Body of pancreas (tissue), 4 donors: ENCODE measurements at regions not wholly inside any gene's neighbourhood (a gene's known extent, or its start where the extent isn't known, plus 50 kb on each side); places are given as distances from the start of the nearest gene placed in this dataset.
"Not testable (repeated sequence)": the region's sequence is repeated elsewhere in the genome, so short reads cannot be mapped to it uniquely, and the experiment has no call there.

Experiments used
- ATAC-seq: fragments of 150-250 bp; one replicate; pipeline ENCODE4 v1.9.1; 2016
- DNase-seq, 4 donors: peaks; one replicate each; pipeline ENCODE4 v3.0.0-alpha.2; 2019
- H3K27ac ChIP-seq, 4 donors: fragments of 200-600 bp; sonication (generic); 1 replicate in 3 of 4; 2 replicates in 1 of 4; pipeline versions ENCODE4 v1.5.1 to v1.6.1; 2016 to 2019; ENCODE audit warnings: mild to moderate bottlenecking in 1 of 4, mixed read lengths in 1 of 4, moderate library complexity in 1 of 4
- H3K27me3 ChIP-seq, 2 donors: fragments of 200-600 bp; sonication (generic); one replicate each; pipeline ENCODE4 v1.6.0; 2016; ENCODE audit warnings: mild to moderate bottlenecking in 1 of 2
- H3K36me3 ChIP-seq, 2 donors: fragments of 200-600 bp; sonication (generic); replicated peaks in 1 of 2; 2 replicates each; pipeline ENCODE4 v1.5.1; 2016; ENCODE audit warnings: low read depth in 2 of 2; ENCODE audit not compliant: insufficient read depth in 1 of 2
- H3K4me1 ChIP-seq: fragments of 200-600 bp; sonication (generic); one replicate; pipeline ENCODE4 v1.6.0; 2016
- H3K4me3 ChIP-seq, 2 donors: fragments of 200-600 bp; sonication (generic); 1 replicate in 1 of 2; 2 replicates in 1 of 2; pipeline ENCODE4 v1.5.1; 2016 to 2019
- H3K9me3 ChIP-seq, 3 donors: fragments of 200-600 bp; sonication (generic); 1 replicate in 2 of 3; 2 replicates in 1 of 3; pipeline ENCODE4 v1.5.1; 2016
- POLR2A ChIP-seq, 3 donors: fragments of 450-650 bp; IDR thresholded peaks; one replicate each; pipeline ENCODE4 v1.6.1; 2016; ENCODE audit warnings: antibody characterized with exemption in 3 of 3, mild to moderate bottlenecking in 2 of 3
- WGBS, 2 donors: methylation state at CpG; one replicate each; pipeline ENCODE4 v1.1.5; 2017; 5-methylcytosine and 5-hydroxymethylcytosine counted together
- intact Hi-C: fragments of 100-400 bp; cut with DNase I; formaldehyde crosslinking; loops from one replicate; pipeline ENCODE4 v1.15.1; 2023
- TF ChIP-seq, protein P1 (sequence below), 7 experiments: fragments of 450-650 bp in 4 of 7; fragments of 200-600 bp in 3 of 7; sonication (generic) in 3 of 7; IDR thresholded peaks; one replicate each; pipeline ENCODE4 v1.5.1; 2016 to 2019; ENCODE audit warnings: antibody characterized with exemption in 7 of 7

GRCh38 chr6:2579804-2580570 is 170.7 kb downstream of the MYLK4 start:
- H3K27ac ChIP-seq: no peak overlapping the region
- H3K4me3 ChIP-seq: no peak overlapping the region
- no peak for TF ChIP-seq POLR2A (IDR thresholded peaks at IDR 0.05)
- TF ChIP-seq, protein P1, sequence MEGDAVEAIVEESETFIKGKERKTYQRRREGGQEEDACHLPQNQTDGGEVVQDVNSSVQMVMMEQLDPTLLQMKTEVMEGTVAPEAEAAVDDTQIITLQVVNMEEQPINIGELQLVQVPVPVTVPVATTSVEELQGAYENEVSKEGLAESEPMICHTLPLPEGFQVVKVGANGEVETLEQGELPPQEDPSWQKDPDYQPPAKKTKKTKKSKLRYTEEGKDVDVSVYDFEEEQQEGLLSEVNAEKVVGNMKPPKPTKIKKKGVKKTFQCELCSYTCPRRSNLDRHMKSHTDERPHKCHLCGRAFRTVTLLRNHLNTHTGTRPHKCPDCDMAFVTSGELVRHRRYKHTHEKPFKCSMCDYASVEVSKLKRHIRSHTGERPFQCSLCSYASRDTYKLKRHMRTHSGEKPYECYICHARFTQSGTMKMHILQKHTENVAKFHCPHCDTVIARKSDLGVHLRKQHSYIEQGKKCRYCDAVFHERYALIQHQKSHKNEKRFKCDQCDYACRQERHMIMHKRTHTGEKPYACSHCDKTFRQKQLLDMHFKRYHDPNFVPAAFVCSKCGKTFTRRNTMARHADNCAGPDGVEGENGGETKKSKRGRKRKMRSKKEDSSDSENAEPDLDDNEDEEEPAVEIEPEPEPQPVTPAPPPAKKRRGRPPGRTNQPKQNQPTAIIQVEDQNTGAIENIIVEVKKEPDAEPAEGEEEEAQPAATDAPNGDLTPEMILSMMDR (IDR thresholded peaks at IDR 0.05): no peak
- intact Hi-C loops: no loop called here
- DNase-seq (peak in 1 of 4 donors; percentile 5), ATAC-seq (no peak)
- no peaks in the 10 kb centered on the region for H3K9me3 ChIP-seq
- 84 to 85% methylated on average over 14 of the region's 14 CpGs for WGBS, 2 donors
- H3K4me1 ChIP-seq: no peaks in the 10 kb centered on the region
- no peaks in the 10 kb centered on the region for H3K36me3 ChIP-seq
- no peaks in the 10 kb centered on the region for H3K27me3 ChIP-seq

DNA sequence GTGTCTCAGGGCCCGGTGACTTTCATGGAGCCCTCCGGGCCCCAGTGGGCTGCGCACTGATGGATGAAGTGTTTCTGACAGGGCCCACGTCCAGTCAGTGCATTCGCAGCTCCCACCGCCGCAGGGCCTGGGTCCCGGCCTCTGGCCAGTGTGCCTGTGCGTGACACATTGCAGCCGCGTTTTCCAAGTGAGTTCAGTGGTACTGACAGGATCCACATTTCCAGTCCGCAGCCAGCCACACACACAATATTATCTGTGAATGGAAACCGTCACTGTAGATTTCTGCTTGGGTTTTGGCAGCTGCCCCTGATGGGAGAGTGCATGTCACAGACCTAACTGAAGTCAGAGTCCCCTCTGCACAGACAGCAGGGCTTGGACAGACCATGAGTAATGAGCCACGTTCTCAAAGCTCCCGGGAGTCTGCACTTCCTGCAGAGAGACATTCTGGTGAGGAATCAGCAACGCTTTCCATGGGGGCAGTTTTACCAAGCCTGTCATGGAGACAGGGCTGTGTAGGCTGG is 171.4 kb downstream of the MYLK4 start:
- Histone ChIP-seq H3K4me3 (no peak overlapping the region), H3K9me3 (no peaks in the 10 kb centered on the region), H3K4me1 (no peaks in the 10 kb centered on the region), H3K27me3 (no peaks in the 10 kb centered on the region), H3K27ac (no peak overlapping the region), H3K36me3 (no peaks in the 10 kb centered on the region)
- ATAC-seq (no peak), DNase-seq (peak in 1 of 4 donors; percentile 5)
- 65 to 85% methylated on average over 13 to 16 of the region's 16 CpGs for WGBS, 2 donors
- TF ChIP-seq, protein P1 (IDR thresholded peaks at IDR 0.05): no peak
- no peak for TF ChIP-seq POLR2A (IDR thresholded peaks at IDR 0.05)
- intact Hi-C loops: no loop called here

DNA sequence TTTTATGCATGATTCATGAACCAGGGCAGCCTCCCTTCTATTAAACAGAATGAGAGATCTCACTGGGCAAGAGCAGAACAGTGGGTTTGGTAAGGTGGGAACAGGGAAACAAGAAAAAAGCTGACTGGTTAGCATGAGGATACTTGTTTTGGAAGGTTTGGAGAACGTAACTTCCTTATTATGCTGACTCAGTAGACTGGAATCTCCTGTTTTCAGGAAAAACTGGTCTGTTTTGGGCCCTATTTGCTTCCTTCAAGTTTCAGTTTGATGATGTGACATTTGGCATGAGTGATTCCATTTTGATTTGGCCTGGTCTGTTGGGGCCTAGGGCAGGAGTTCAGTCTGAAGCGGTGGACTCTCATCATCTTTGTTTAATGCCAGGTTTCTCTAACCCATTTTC is 172.0 kb downstream of the MYLK4 start:
- TF ChIP-seq POLR2A (IDR thresholded peaks at IDR 0.05): no peak
- TF ChIP-seq, protein P1 (IDR thresholded peaks at IDR 0.05): no peak
- H3K27ac ChIP-seq: no peak overlapping the region
- no peak for ATAC-seq
- DNase-seq: no peak
- no peaks in the 10 kb centered on the region for H3K36me3 ChIP-seq
- no peak overlapping the region for H3K4me3 ChIP-seq
- no peaks in the 10 kb centered on the region for H3K9me3 ChIP-seq
- H3K27me3 ChIP-seq: no peaks in the 10 kb centered on the region
- no peaks in the 10 kb centered on the region for H3K4me1 ChIP-seq
- intact Hi-C loops: no loop called here
- 80 to 81% methylated on average over 2 of the region's 2 CpGs for WGBS, 2 donors

GRCh38 chr6:2576499-2576898 is 174.2 kb downstream of the MYLK4 start:
- no peaks in the 10 kb centered on the region for H3K27me3 ChIP-seq
- no peaks in the 10 kb centered on the region for H3K36me3 ChIP-seq
- no peaks in the 10 kb centered on the region for H3K4me1 ChIP-seq
- TF ChIP-seq, protein P1 (IDR thresholded peaks at IDR 0.05): no peak
- no peak for TF ChIP-seq POLR2A (IDR thresholded peaks at IDR 0.05)
- DNase-seq: no peak
- no peak for ATAC-seq
- WGBS, 2 donors: 50 to 70% methylated on average over 1 to 3 of the region's 3 CpGs
- H3K4me3 ChIP-seq: no peak overlapping the region
- intact Hi-C loops: no loop called here
- no peaks in the 10 kb centered on the region for H3K9me3 ChIP-seq
- no peak overlapping the region for H3K27ac ChIP-seq

DNA sequence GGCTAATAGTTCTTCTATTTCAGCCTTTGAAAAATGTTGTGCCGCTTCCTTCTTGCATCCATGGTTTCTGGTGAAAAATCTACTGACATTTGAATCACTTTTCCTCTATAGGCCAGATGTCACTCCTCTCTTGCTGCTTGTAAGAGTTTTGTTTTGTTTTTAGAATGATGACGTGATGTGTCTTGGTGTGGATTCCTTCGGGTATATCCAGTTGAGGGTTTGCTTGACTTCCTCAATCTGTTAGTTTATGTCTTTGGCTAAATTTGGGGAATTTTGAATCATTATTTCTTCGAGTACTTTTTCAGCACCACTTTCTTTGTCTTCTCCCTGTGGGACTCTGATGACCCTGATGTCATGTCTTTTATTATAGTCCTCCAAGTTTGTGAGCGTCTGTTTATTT is 175.5 kb downstream of the MYLK4 start:
- Histone ChIP-seq H3K27ac (no peak overlapping the region), H3K36me3 (no peaks in the 10 kb centered on the region), H3K4me3 (no peak overlapping the region), H3K4me1 (no peaks in the 10 kb centered on the region), H3K9me3 (no peaks in the 10 kb centered on the region), H3K27me3 (no peaks in the 10 kb centered on the region)
- ATAC-seq (no peak), DNase-seq (no peak)
- 74 to 88% methylated on average over 5 of the region's 5 CpGs for WGBS, 2 donors
- intact Hi-C loops: no loop called here
- TF ChIP-seq, protein P1 (IDR thresholded peaks at IDR 0.05): no peak
- no peak for TF ChIP-seq POLR2A (IDR thresholded peaks at IDR 0.05)

- H3K4me3 ChIP-seq, DNase-seq, H3K27me3 ChIP-seq, H3K4me1 ChIP-seq, intact Hi-C loops, H3K27ac ChIP-seq, H3K9me3 ChIP-seq, H3K36me3 ChIP-seq, ATAC-seq: not testable (repeated sequence)
- 73 to 78% methylated on average over 1 of the region's 1 CpG for WGBS, 2 donors
Measured at GRCh38 chr6:2569420-2569819, 181.3 kb downstream of the MYLK4 start.
